Activated CD8-positive, alpha-beta memory T cell treated with anti-CD3 and anti-CD28 coated beads for 48 hours (primary cell): ENCODE measurements at regions not wholly inside any gene's neighbourhood (a gene's known extent, or its start where the extent isn't known, plus 50 kb on each side); places are given as distances from the start of the nearest gene placed in this dataset.
"Not testable (repeated sequence)": the region's sequence is repeated elsewhere in the genome, so short reads cannot be mapped to it uniquely, and the experiment has no call there.

Experiments
- DNase-seq, 3 experiments: peaks; one replicate each; pipeline ENCODE4 v3.0.0-alpha.2; 2020; ENCODE audit warnings: low read depth in 2 of 3, low spot score in 2 of 3

GRCh38 chr14:55803873-55804553 lies 224.0 kb downstream of the KTN1 start:
- no peak for DNase-seq

- DNase-seq = no peak
Observed at GRCh38 chr14:55805250-55805649, 225.2 kb downstream of the KTN1 start.

- peak in 2 of 3 experiments; percentile 20 to 26 for DNase-seq
Observed at GRCh38 chr14:55807053-55807880, 227.3 kb downstream of the KTN1 start.

- no peak for DNase-seq
Observed at GRCh38 chr14:55807881-55808379, 227.9 kb downstream of the KTN1 start.

- DNase-seq = no peak
Observed at GRCh38 chr14:55813630-55814029, 233.6 kb downstream of the KTN1 start.

GRCh38 chr14:55814064-55814463 lies 234.1 kb downstream of the KTN1 start:
- no peak for DNase-seq

GRCh38 chr14:55814873-55815272 lies 234.9 kb downstream of the KTN1 start:
- DNase-seq = no peak

- DNase-seq = no peak
Observed at GRCh38 chr14:55816225-55816624, 236.2 kb downstream of the KTN1 start.

GRCh38 chr14:55819610-55820304 lies 239.8 kb downstream of the KTN1 start:
- DNase-seq = no peak

GRCh38 chr14:55822906-55823305 lies 242.9 kb downstream of the KTN1 start:
- no peak for DNase-seq

- no peak for DNase-seq
Observed at GRCh38 chr14:55832122-55832911, 252.3 kb downstream of the KTN1 start.

- no peak for DNase-seq
Observed at GRCh38 chr14:55832974-55833373, 253.0 kb downstream of the KTN1 start.

GRCh38 chr14:55834390-55834789 lies 254.4 kb downstream of the KTN1 start:
- DNase-seq = no peak

- no peak for DNase-seq
Observed at GRCh38 chr14:55835985-55836384, 256.0 kb downstream of the KTN1 start.

- no peak for DNase-seq
Observed at GRCh38 chr14:55837467-55837866, 257.5 kb downstream of the KTN1 start.

GRCh38 chr14:55838529-55839052 lies 258.6 kb downstream of the KTN1 start:
- DNase-seq = no peak

- DNase-seq = not testable (repeated sequence)
Observed at GRCh38 chr14:55839301-55839947, 259.4 kb downstream of the KTN1 start.

- DNase-seq = no peak
Observed at GRCh38 chr14:55840821-55841220, 260.8 kb downstream of the KTN1 start.

- DNase-seq = no peak
Observed at GRCh38 chr14:55841625-55842024, 261.6 kb downstream of the KTN1 start.

- no peak for DNase-seq
Observed at GRCh38 chr14:55843718-55844403, 263.9 kb downstream of the KTN1 start.
